HUES48 (cell line): ENCODE measurements at regions not wholly inside any gene's neighbourhood (a gene's known extent, or its start where the extent isn't known, plus 50 kb on each side); places are given as distances from the start of the nearest gene placed in this dataset.

Source experiments
- H3K27ac ChIP-seq: one replicate; pipeline ENCODE4 v1.7.0; 2013; ENCODE audit warnings: low read depth, low read length, inconsistent platforms
- H3K27me3 ChIP-seq: 2 replicates; pipeline ENCODE4 v1.6.1; 2013; ENCODE audit warnings: mild to moderate bottlenecking, low read length; ENCODE audit not compliant: control insufficient read depth, insufficient read depth
- H3K36me3 ChIP-seq: 2 replicates; pipeline ENCODE4 v1.6.1; 2013; ENCODE audit warnings: low read length; ENCODE audit not compliant: control insufficient read depth, insufficient read depth
- H3K4me1 ChIP-seq: 2 replicates; pipeline ENCODE4 v1.6.1; 2013; ENCODE audit warnings: mild to moderate bottlenecking, low read length; ENCODE audit not compliant: control insufficient read depth, insufficient read depth
- H3K4me3 ChIP-seq: 2 replicates; pipeline ENCODE4 v1.5.1; 2013; ENCODE audit warnings: mild to moderate bottlenecking, low read depth, low read length
- H3K9ac ChIP-seq: 2 replicates; pipeline ENCODE4 v1.6.1; 2013; ENCODE audit warnings: mild to moderate bottlenecking, low read depth, low read length, moderate library complexity
- H3K9me3 ChIP-seq: 2 replicates; pipeline ENCODE4 v1.6.1; 2013; ENCODE audit warnings: low read length; ENCODE audit not compliant: control insufficient read depth, insufficient read depth

GRCh38 chr20:48096212-48096875 lies 311.1 kb upstream of the SULF2 start:
- Histone ChIP-seq H3K4me1 (no peaks in the 10 kb centered on the region), H3K4me3 (no peak overlapping the region), H3K36me3 (no peaks in the 10 kb centered on the region), H3K9me3 (no peaks in the 10 kb centered on the region), H3K9ac (no peak overlapping the region), H3K27ac (no peak overlapping the region), H3K27me3 (no peaks in the 10 kb centered on the region)

- Histone ChIP-seq H3K36me3 (no peaks in the 10 kb centered on the region), H3K4me3 (no peak overlapping the region), H3K4me1 (no peaks in the 10 kb centered on the region), H3K27me3 (no peaks in the 10 kb centered on the region), H3K9me3 (no peaks in the 10 kb centered on the region), H3K27ac (no peak overlapping the region), H3K9ac (no peak overlapping the region)
These were observed 309.7 kb upstream of the SULF2 start for GRCh38 chr20:48094944-48095343.

GRCh38 chr20:48094196-48094749 lies 309.0 kb upstream of the SULF2 start:
- no peaks in the 10 kb centered on the region for H3K9me3 ChIP-seq
- no peaks in the 10 kb centered on the region for H3K4me1 ChIP-seq
- no peak overlapping the region for H3K4me3 ChIP-seq
- H3K36me3 ChIP-seq: no peaks in the 10 kb centered on the region
- H3K27me3 ChIP-seq: no peaks in the 10 kb centered on the region
- H3K9ac ChIP-seq: no peak overlapping the region
- H3K27ac ChIP-seq: no peak overlapping the region

- H3K9me3 ChIP-seq: no peaks in the 10 kb centered on the region
- no peak overlapping the region for H3K4me3 ChIP-seq
- no peak overlapping the region for H3K9ac ChIP-seq
- no peaks in the 10 kb centered on the region for H3K36me3 ChIP-seq
- H3K27ac ChIP-seq: no peak overlapping the region
- H3K27me3 ChIP-seq: no peaks in the 10 kb centered on the region
- H3K4me1 ChIP-seq: no peaks in the 10 kb centered on the region
These were observed 307.5 kb upstream of the SULF2 start for GRCh38 chr20:48092596-48093280.

- H3K4me1 ChIP-seq: no peaks in the 10 kb centered on the region
- H3K36me3 ChIP-seq: no peaks in the 10 kb centered on the region
- no peak overlapping the region for H3K4me3 ChIP-seq
- H3K9me3 ChIP-seq: no peaks in the 10 kb centered on the region
- no peak overlapping the region for H3K27ac ChIP-seq
- no peaks in the 10 kb centered on the region for H3K27me3 ChIP-seq
- no peak overlapping the region for H3K9ac ChIP-seq
These were observed 305.5 kb upstream of the SULF2 start for GRCh38 chr20:48090784-48091183.

DNA sequence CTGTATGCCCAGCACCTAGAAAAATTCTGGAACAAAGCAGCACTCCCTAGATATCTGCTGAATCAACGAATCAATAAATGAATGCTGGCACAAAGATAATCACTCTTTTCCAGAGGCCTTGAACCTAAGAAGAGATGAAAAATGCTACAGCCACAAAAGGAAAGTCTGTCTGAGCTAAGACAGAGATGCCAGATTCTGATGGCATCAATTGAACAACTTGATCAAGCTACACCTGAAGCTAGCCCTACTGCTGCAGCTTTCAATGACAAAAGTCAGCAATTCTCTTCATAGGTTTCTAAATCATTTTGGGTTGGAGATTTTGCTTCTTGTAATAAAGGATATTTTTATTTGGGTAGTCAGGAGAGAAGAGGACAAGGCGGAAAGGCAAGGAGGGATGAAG lies 305.0 kb upstream of the SULF2 start:
- H3K4me3 ChIP-seq: no peak overlapping the region
- no peaks in the 10 kb centered on the region for H3K27me3 ChIP-seq
- no peak overlapping the region for H3K9ac ChIP-seq
- H3K4me1 ChIP-seq: no peaks in the 10 kb centered on the region
- no peak overlapping the region for H3K27ac ChIP-seq
- H3K36me3 ChIP-seq: no peaks in the 10 kb centered on the region
- H3K9me3 ChIP-seq: no peaks in the 10 kb centered on the region

GRCh38 chr20:48080583-48080982 lies 295.3 kb upstream of the SULF2 start:
- no peaks in the 10 kb centered on the region for H3K27me3 ChIP-seq
- H3K27ac ChIP-seq: no peak overlapping the region
- no peak overlapping the region for H3K9ac ChIP-seq
- no peaks in the 10 kb centered on the region for H3K36me3 ChIP-seq
- no peak overlapping the region for H3K4me3 ChIP-seq
- no peaks in the 10 kb centered on the region for H3K4me1 ChIP-seq
- H3K9me3 ChIP-seq: peaks cover 7% of the 10 kb centered on the region

DNA sequence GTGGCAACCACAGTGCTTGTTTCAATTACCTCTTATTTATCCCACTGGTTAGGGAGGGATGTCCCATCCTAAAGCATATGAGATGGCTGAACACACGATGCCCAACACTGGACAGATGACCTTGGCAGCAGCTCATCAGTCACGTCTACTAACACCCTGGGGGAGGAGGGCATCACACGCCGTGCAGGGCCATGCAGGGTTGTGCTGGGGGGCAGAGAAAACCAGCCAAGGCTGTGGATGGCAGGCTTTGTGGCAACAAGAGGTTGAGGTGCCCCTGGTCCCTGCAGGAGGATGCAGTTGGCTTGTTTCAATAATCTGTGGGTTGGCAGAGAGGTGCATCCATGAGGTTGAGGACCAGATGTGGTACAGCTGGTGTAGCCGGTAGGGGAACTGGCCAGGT lies 293.7 kb upstream of the SULF2 start:
- Histone ChIP-seq H3K9me3 (no peaks in the 10 kb centered on the region; the same call in none of the 2 replicates), H3K27ac (no peak overlapping the region), H3K36me3 (no peaks in the 10 kb centered on the region), H3K9ac (no peak overlapping the region), H3K27me3 (no peaks in the 10 kb centered on the region), H3K4me1 (no peaks in the 10 kb centered on the region), H3K4me3 (no peak overlapping the region)

GRCh38 chr20:48076747-48077146 lies 291.5 kb upstream of the SULF2 start:
- Histone ChIP-seq H3K36me3 (no peaks in the 10 kb centered on the region), H3K4me1 (no peaks in the 10 kb centered on the region), H3K27ac (no peak overlapping the region), H3K4me3 (no peak overlapping the region), H3K27me3 (no peaks in the 10 kb centered on the region), H3K9ac (no peak overlapping the region), H3K9me3 (no peaks in the 10 kb centered on the region)

DNA sequence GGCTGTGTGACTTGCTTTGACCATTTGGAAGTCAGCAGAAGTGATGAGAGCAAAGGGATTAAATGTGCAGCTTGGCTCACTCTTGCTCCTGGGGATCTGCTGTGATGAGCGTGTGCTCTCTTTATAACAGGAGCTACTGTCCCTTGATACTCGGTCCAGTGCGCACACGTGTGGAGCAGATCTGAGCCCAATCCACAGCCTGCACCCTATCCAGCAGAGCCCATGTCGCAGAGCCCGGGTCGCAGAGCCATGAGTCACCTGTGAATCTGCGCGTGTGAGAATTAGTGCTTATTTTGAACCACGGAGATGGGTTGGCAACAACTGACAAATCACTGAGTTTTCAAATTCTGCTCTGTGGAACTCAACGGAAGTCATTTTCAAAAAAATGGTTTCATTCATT lies 291.0 kb upstream of the SULF2 start:
- Histone ChIP-seq H3K27me3 (no peaks in the 10 kb centered on the region), H3K9ac (no peak overlapping the region), H3K27ac (no peak overlapping the region), H3K36me3 (no peaks in the 10 kb centered on the region), H3K4me3 (no peak overlapping the region), H3K9me3 (no peaks in the 10 kb centered on the region), H3K4me1 (no peaks in the 10 kb centered on the region)

- H3K4me1 ChIP-seq: no peaks in the 10 kb centered on the region
These were observed 290.4 kb upstream of the SULF2 start for GRCh38 chr20:48075591-48076174.

More at GRCh38 chr20:48075591-48076174, 290.4 kb upstream of the SULF2 start:
- H3K27me3 ChIP-seq: no peaks in the 10 kb centered on the region
- H3K9ac ChIP-seq: no peak overlapping the region
- H3K4me3 ChIP-seq: no peak overlapping the region
- H3K9me3 ChIP-seq: no peaks in the 10 kb centered on the region
- no peak overlapping the region for H3K27ac ChIP-seq
- no peaks in the 10 kb centered on the region for H3K36me3 ChIP-seq
